GM23338 (cell line): ENCODE measurements at regions not wholly inside any gene's neighbourhood (a gene's known extent, or its start where the extent isn't known, plus 50 kb on each side); places are given as distances from the start of the nearest gene placed in this dataset.

Experiments used
- ATAC-seq: fragments of 200-7000 bp; cut with Tn5 transposase; 3 replicates; pipeline ENCODE4 v1.9.1; 2020
- DNase-seq: peaks from one replicate; pipeline ENCODE4 v3.0.0-alpha.2; 2015; ENCODE audit warnings: low spot score
- H2AFZ ChIP-seq: fragments of 200-600 bp; sonication (generic); 2 replicates; pipeline ENCODE4 v1.8.0; 2016; ENCODE audit warnings: antibody characterized with exemption, mild to moderate bottlenecking, moderate library complexity
- H3F3A ChIP-seq: fragments of 200-600 bp; sonication (generic); replicated peaks from 2 replicates; pipeline ENCODE4 v1.8.0; 2017; ENCODE audit warnings: antibody characterized with exemption, mixed run types, low read depth
- H3K27ac ChIP-seq: fragments of 200-600 bp; sonication (generic); 2 replicates; pipeline ENCODE4 v1.6.1; 2016; ENCODE audit warnings: low read depth
- H3K27me3 ChIP-seq: fragments of 200-600 bp; sonication (generic); 2 replicates; pipeline ENCODE4 v1.8.0; 2016; ENCODE audit warnings: mild to moderate bottlenecking, mixed run types, moderate library complexity; ENCODE audit not compliant: insufficient read depth
- H3K36me3 ChIP-seq: fragments of 200-600 bp; sonication (generic); 2 replicates; pipeline ENCODE4 v1.8.0; 2016; ENCODE audit warnings: mild to moderate bottlenecking; ENCODE audit not compliant: insufficient read depth
- H3K4me1 ChIP-seq: fragments of 200-600 bp; sonication (generic); 2 replicates; pipeline ENCODE4 v1.8.0; 2016; ENCODE audit warnings: mild to moderate bottlenecking, moderate library complexity; ENCODE audit not compliant: insufficient read depth
- H3K4me2 ChIP-seq: fragments of 200-600 bp; sonication (generic); 2 replicates; pipeline ENCODE4 v1.7.1; 2017; ENCODE audit warnings: mixed run types
- H3K4me3 ChIP-seq: fragments of 200-600 bp; sonication (generic); 2 replicates; pipeline ENCODE4 v1.6.1; 2016; ENCODE audit warnings: mixed run types
- H3K79me2 ChIP-seq: fragments of 200-600 bp; sonication (generic); replicated peaks from 2 replicates; pipeline ENCODE4 v1.8.0; 2017; ENCODE audit warnings: mild to moderate bottlenecking; ENCODE audit not compliant: insufficient read depth
- H3K9me2 ChIP-seq: fragments of 200-600 bp; sonication (generic); 2 replicates; pipeline ENCODE4 v1.8.0; 2017; ENCODE audit not compliant: insufficient read depth
- H4K20me1 ChIP-seq: fragments of 200-600 bp; sonication (generic); replicated peaks from 2 replicates; pipeline ENCODE4 v1.8.0; 2017; ENCODE audit warnings: mild to moderate bottlenecking; ENCODE audit not compliant: insufficient read depth
- H3K27ac Mint-ChIP-seq: 2 replicates; pipeline ENCODE4 v1.8.0; 2020; ENCODE audit warnings: inconsistent platforms, mild to moderate bottlenecking, moderate library complexity, mixed read lengths
- H3K27me3 Mint-ChIP-seq: 3 replicates; pipeline ENCODE4 v1.8.0; 2022; ENCODE audit warnings: low read depth, mild to moderate bottlenecking, moderate library complexity, mixed read lengths, inconsistent platforms; ENCODE audit not compliant: insufficient read depth, poor library complexity
- H3K36me3 Mint-ChIP-seq: 3 replicates; pipeline ENCODE4 v1.8.0; 2021; ENCODE audit warnings: low read depth, mild to moderate bottlenecking, inconsistent platforms, moderate library complexity, mixed read lengths
- H3K4me1 Mint-ChIP-seq: 3 replicates; pipeline ENCODE4 v1.8.0; 2020; ENCODE audit warnings: mild to moderate bottlenecking, inconsistent platforms, mixed read lengths
- H3K4me3 Mint-ChIP-seq: 3 replicates; pipeline ENCODE4 v1.8.0; 2021; ENCODE audit warnings: moderate library complexity, mild to moderate bottlenecking, inconsistent platforms, mixed read lengths
- H3K9me3 Mint-ChIP-seq: 3 replicates; pipeline ENCODE4 v1.8.0; 2020; ENCODE audit warnings: moderate library complexity, mild to moderate bottlenecking, inconsistent platforms, mixed read lengths
- CREB1 ChIP-seq: fragments of 250-450 bp; sonication (Bioruptor Pico); IDR thresholded peaks from 2 replicates; pipeline ENCODE4 v1.5.0; 2020; ENCODE audit warnings: low read depth, mild to moderate bottlenecking, moderate library complexity
- EZH2 ChIP-seq: fragments of 200-600 bp; sonication (generic); IDR thresholded peaks from one replicate; pipeline ENCODE4 v1.8.0; 2017; ENCODE audit warnings: antibody characterized with exemption, mild to moderate bottlenecking, low read depth; ENCODE audit not compliant: unreplicated experiment
- EZH2phosphoT487 ChIP-seq: fragments of 200-600 bp; sonication (generic); IDR thresholded peaks from one replicate; pipeline ENCODE4 v1.8.1; 2018; ENCODE audit warnings: antibody characterized with exemption; ENCODE audit not compliant: unreplicated experiment
- JUNB ChIP-seq: IDR thresholded peaks from one replicate; pipeline ENCODE4 v1.6.1; 2016; ENCODE audit warnings: antibody characterized with exemption; ENCODE audit not compliant: unreplicated experiment
- NANOG ChIP-seq: IDR thresholded peaks from 2 replicates; pipeline ENCODE4 v1.6.1; 2016; ENCODE audit warnings: antibody characterized with exemption, borderline replicate concordance
- POLR2AphosphoS5 ChIP-seq: IDR thresholded peaks from 2 replicates; pipeline ENCODE4 v1.6.1; 2016; ENCODE audit warnings: antibody characterized with exemption, low read depth
- STAT1 ChIP-seq: IDR thresholded peaks from one replicate; pipeline ENCODE4 v1.6.1; 2016; ENCODE audit warnings: antibody characterized with exemption; ENCODE audit not compliant: unreplicated experiment
- ZNF114 ChIP-seq: fragments of 250-450 bp; sonication (Bioruptor Pico); IDR thresholded peaks from 2 replicates; pipeline ENCODE4 v1.5.0; 2020; ENCODE audit warnings: mild to moderate bottlenecking, moderate library complexity
- ZNF331 ChIP-seq: fragments of 250-450 bp; sonication (Bioruptor Pico); IDR thresholded peaks from 2 replicates; pipeline ENCODE4 v1.5.0; 2020; ENCODE audit warnings: low read depth, mild to moderate bottlenecking, moderate library complexity
- TF ChIP-seq, protein P1 (sequence below): IDR thresholded peaks from 2 replicates; pipeline ENCODE4 v1.6.1; 2016; ENCODE audit warnings: antibody characterized with exemption
- TF ChIP-seq, protein P2 (sequence below): fragments of 250-450 bp; sonication (Bioruptor Pico); IDR thresholded peaks from 2 replicates; pipeline ENCODE4 v1.5.0; 2020; ENCODE audit warnings: mild to moderate bottlenecking, moderate library complexity
- TF ChIP-seq, protein P3 (sequence below): IDR thresholded peaks from one replicate; pipeline ENCODE4 v1.6.1; 2018; ENCODE audit warnings: antibody characterized with exemption; ENCODE audit not compliant: unreplicated experiment
- TF ChIP-seq, protein P4 (sequence below), 2 experiments: fragments of 200-600 bp in 1 of 2; sonication (generic) in 1 of 2; conservative IDR thresholded peaks; 2 replicates each; pipeline versions ENCODE4 v1.5.1 to v1.6.1; 2016 to 2017; ENCODE audit warnings: antibody characterized with exemption in 2 of 2, low read depth in 2 of 2, mild to moderate bottlenecking in 2 of 2, moderate library complexity in 1 of 2

DNA sequence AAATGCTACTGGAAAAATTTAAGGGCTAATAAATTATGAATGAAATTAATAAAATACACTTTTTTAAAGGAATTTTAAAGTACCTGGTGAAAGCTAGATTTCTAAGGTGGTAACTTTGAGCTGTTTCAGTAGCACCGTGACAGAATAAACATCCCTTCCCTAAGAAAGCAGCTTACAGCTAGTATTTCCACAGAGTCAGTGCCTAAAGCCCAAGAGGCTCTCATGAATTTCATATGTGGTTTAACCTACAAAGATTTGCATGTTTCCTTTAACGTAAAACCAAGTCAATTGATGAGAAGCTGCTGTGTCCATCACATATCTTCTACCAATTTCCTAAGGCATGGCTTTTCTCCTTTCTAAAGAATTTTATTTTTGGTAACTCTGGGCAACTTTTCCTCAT, 56.8 kb downstream of the IFNG start:
- no peak overlapping the region for H3K4me3 ChIP-seq
- ATAC-seq, result no peak
- H3K27ac ChIP-seq, result no peak overlapping the region
- Mint-ChIP-seq H3K27ac (no peak overlapping the region), H3K4me3 (no peak overlapping the region), H3K9me3 (no peaks in the 10 kb centered on the region), H3K4me1 (peaks cover 11% of the 10 kb centered on the region), H3K27me3 (no peaks in the 10 kb centered on the region), H3K36me3 (no peaks in the 10 kb centered on the region)
- TF ChIP-seq, protein P1, sequence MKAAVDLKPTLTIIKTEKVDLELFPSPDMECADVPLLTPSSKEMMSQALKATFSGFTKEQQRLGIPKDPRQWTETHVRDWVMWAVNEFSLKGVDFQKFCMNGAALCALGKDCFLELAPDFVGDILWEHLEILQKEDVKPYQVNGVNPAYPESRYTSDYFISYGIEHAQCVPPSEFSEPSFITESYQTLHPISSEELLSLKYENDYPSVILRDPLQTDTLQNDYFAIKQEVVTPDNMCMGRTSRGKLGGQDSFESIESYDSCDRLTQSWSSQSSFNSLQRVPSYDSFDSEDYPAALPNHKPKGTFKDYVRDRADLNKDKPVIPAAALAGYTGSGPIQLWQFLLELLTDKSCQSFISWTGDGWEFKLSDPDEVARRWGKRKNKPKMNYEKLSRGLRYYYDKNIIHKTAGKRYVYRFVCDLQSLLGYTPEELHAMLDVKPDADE, result no peak
- no peak for TF ChIP-seq ZNF114
- no peak for TF ChIP-seq EZH2phosphoT487
- TF ChIP-seq, protein P2, sequence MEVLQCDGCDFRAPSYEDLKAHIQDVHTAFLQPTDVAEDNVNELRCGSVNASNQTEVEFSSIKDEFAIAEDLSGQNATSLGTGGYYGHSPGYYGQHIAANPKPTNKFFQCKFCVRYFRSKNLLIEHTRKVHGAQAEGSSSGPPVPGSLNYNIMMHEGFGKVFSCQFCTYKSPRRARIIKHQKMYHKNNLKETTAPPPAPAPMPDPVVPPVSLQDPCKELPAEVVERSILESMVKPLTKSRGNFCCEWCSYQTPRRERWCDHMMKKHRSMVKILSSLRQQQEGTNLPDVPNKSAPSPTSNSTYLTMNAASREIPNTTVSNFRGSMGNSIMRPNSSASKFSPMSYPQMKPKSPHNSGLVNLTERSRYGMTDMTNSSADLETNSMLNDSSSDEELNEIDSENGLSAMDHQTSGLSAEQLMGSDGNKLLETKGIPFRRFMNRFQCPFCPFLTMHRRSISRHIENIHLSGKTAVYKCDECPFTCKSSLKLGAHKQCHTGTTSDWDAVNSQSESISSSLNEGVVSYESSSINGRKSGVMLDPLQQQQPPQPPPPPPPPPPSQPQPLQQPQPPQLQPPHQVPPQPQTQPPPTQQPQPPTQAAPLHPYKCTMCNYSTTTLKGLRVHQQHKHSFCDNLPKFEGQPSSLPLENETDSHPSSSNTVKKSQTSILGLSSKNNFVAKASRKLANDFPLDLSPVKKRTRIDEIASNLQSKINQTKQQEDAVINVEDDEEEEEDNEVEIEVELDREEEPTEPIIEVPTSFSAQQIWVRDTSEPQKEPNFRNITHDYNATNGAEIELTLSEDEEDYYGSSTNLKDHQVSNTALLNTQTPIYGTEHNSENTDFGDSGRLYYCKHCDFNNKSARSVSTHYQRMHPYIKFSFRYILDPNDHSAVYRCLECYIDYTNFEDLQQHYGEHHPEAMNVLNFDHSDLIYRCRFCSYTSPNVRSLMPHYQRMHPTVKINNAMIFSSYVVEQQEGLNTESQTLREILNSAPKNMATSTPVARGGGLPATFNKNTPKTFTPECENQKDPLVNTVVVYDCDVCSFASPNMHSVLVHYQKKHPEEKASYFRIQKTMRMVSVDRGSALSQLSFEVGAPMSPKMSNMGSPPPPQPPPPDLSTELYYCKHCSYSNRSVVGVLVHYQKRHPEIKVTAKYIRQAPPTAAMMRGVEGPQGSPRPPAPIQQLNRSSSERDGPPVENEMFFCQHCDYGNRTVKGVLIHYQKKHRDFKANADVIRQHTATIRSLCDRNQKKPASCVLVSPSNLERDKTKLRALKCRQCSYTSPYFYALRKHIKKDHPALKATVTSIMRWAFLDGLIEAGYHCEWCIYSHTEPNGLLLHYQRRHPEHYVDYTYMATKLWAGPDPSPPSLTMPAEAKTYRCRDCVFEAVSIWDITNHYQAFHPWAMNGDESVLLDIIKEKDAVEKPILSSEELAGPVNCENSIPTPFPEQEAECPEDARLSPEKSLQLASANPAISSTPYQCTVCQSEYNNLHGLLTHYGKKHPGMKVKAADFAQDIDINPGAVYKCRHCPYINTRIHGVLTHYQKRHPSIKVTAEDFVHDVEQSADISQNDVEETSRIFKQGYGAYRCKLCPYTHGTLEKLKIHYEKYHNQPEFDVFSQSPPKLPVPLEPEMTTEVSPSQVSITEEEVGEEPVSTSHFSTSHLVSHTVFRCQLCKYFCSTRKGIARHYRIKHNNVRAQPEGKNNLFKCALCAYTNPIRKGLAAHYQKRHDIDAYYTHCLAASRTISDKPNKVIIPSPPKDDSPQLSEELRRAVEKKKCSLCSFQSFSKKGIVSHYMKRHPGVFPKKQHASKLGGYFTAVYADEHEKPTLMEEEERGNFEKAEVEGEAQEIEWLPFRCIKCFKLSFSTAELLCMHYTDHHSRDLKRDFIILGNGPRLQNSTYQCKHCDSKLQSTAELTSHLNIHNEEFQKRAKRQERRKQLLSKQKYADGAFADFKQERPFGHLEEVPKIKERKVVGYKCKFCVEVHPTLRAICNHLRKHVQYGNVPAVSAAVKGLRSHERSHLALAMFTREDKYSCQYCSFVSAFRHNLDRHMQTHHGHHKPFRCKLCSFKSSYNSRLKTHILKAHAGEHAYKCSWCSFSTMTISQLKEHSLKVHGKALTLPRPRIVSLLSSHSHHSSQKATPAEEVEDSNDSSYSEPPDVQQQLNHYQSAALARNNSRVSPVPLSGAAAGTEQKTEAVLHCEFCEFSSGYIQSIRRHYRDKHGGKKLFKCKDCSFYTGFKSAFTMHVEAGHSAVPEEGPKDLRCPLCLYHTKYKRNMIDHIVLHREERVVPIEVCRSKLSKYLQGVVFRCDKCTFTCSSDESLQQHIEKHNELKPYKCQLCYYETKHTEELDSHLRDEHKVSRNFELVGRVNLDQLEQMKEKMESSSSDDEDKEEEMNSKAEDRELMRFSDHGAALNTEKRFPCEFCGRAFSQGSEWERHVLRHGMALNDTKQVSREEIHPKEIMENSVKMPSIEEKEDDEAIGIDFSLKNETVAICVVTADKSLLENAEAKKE (CRISPR knock-in tag), result no peak
- no peak for TF ChIP-seq NANOG
- no peak for TF ChIP-seq STAT1
- TF ChIP-seq, protein P3, sequence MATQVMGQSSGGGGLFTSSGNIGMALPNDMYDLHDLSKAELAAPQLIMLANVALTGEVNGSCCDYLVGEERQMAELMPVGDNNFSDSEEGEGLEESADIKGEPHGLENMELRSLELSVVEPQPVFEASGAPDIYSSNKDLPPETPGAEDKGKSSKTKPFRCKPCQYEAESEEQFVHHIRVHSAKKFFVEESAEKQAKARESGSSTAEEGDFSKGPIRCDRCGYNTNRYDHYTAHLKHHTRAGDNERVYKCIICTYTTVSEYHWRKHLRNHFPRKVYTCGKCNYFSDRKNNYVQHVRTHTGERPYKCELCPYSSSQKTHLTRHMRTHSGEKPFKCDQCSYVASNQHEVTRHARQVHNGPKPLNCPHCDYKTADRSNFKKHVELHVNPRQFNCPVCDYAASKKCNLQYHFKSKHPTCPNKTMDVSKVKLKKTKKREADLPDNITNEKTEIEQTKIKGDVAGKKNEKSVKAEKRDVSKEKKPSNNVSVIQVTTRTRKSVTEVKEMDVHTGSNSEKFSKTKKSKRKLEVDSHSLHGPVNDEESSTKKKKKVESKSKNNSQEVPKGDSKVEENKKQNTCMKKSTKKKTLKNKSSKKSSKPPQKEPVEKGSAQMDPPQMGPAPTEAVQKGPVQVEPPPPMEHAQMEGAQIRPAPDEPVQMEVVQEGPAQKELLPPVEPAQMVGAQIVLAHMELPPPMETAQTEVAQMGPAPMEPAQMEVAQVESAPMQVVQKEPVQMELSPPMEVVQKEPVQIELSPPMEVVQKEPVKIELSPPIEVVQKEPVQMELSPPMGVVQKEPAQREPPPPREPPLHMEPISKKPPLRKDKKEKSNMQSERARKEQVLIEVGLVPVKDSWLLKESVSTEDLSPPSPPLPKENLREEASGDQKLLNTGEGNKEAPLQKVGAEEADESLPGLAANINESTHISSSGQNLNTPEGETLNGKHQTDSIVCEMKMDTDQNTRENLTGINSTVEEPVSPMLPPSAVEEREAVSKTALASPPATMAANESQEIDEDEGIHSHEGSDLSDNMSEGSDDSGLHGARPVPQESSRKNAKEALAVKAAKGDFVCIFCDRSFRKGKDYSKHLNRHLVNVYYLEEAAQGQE, result no peak
- TF ChIP-seq, protein P4, sequence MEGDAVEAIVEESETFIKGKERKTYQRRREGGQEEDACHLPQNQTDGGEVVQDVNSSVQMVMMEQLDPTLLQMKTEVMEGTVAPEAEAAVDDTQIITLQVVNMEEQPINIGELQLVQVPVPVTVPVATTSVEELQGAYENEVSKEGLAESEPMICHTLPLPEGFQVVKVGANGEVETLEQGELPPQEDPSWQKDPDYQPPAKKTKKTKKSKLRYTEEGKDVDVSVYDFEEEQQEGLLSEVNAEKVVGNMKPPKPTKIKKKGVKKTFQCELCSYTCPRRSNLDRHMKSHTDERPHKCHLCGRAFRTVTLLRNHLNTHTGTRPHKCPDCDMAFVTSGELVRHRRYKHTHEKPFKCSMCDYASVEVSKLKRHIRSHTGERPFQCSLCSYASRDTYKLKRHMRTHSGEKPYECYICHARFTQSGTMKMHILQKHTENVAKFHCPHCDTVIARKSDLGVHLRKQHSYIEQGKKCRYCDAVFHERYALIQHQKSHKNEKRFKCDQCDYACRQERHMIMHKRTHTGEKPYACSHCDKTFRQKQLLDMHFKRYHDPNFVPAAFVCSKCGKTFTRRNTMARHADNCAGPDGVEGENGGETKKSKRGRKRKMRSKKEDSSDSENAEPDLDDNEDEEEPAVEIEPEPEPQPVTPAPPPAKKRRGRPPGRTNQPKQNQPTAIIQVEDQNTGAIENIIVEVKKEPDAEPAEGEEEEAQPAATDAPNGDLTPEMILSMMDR (conservative IDR thresholded peaks at IDR 0.05; ENCODE audit: low read depth in 2 of 2), result no peak
- no peak for TF ChIP-seq POLR2AphosphoS5
- TF ChIP-seq EZH2, result no peak
- TF ChIP-seq ZNF331 (CRISPR knock-in tag), result no peak
- no peak for TF ChIP-seq JUNB
- TF ChIP-seq CREB1 (CRISPR knock-in tag), result no peak
- H3K36me3 ChIP-seq, result no peaks in the 10 kb centered on the region
- H2AFZ ChIP-seq, result no peak overlapping the region
- DNase-seq, result no peak
- H3F3A ChIP-seq, result no peaks in the 10 kb centered on the region
- H3K79me2 ChIP-seq, result no peaks in the 10 kb centered on the region
- no peaks in the 10 kb centered on the region for H4K20me1 ChIP-seq
- H3K4me2 ChIP-seq, result no peak overlapping the region
- no peaks in the 10 kb centered on the region for H3K9me2 ChIP-seq
- no peaks in the 10 kb centered on the region for H3K4me1 ChIP-seq
- H3K27me3 ChIP-seq, result no peaks in the 10 kb centered on the region
